DMS114 treated with DMSO at 0.1 percent for 48 hours (cell line): ENCODE measurements at regions not wholly inside any gene's neighbourhood (a gene's known extent, or its start where the extent isn't known, plus 50 kb on each side); places are given as distances from the start of the nearest gene placed in this dataset.
A peak's percentile ranks its signal among the peaks of the same experiment; 100 is the strongest.

Experiments used
- DNase-seq: peaks from one replicate; lab custom pipeline; 2025; ENCODE audit not compliant: unreplicated experiment; lab: John Stamatoyannopoulos, UW

GRCh38 chr6:166106076-166106686, 61.5 kb downstream of the TBXT start:
- DNase-seq = peak; percentile 41

DNA sequence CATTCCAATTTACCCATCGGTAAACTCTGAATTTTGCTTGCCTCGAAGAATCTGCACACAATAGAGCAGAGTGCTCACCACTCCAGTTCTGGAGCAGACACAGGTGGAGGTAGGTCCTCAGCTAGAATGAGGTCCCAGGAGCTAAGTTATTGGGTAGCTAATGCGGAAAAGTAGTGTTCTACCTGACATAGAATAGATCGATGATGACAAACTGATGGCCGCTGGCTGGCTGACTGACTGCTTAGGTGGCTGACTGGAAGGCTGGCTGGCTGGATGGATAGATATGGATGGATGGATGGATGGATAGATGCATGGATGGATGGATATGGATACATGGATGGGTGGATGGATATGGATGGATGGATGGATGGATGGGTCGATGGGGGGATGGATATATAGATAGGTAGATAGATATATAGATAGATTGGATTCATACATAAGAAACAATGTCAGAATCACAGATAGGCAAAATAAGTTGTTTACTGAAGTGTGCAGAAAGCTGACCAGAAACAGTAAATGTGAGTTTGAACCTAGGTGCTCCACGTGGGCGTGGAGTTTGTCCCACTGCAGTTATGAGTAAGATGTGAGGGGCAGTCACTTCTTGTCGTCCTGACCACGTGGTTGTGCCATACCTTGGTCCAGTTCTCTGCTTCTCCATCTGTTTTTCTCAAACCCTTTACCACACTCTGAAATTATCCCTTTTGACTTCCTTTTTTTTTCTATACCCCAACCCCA, 62.1 kb downstream of the TBXT start:
- no peak for DNase-seq

GRCh38 chr6:166104872-166105271, 62.8 kb downstream of the TBXT start:
- DNase-seq = no peak

- no peak for DNase-seq
Measured at GRCh38 chr6:166104107-166104506, 63.5 kb downstream of the TBXT start.

DNA sequence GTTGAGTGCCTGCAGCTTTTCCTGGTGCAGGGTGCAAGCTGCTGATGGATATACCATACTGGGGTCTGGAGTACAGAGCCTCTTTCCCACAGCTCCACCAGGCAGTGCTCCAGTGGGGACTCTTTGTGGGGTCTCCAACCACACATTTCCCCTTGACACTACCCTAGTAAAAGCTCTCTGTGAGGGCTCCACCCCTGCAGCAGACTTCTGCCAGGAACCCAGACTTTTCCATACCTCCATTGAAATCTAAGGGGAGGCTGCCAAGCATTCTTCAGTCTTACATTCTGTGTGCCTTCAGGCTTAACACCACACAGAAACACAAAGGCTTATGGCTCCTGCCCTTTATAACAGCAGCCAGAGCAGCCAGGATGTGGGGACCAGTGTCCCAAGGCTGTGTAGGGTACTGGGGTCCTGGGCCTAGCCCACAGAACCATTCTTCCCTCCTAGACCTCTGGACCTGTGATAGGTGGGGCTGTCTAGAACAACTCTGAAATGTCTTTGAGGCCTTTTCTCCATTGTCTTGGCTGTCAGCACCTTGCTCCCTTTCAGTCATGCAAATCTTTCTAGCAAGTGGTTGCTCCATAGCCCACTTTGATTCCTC, 65.7 kb downstream of the TBXT start:
- no peak for DNase-seq

GRCh38 chr6:166097914-166098522, 69.6 kb downstream of the TBXT start:
- peak; percentile 48 for DNase-seq

- DNase-seq = no peak
Measured at GRCh38 chr6:166087852-166088251, 79.8 kb downstream of the TBXT start.

DNA sequence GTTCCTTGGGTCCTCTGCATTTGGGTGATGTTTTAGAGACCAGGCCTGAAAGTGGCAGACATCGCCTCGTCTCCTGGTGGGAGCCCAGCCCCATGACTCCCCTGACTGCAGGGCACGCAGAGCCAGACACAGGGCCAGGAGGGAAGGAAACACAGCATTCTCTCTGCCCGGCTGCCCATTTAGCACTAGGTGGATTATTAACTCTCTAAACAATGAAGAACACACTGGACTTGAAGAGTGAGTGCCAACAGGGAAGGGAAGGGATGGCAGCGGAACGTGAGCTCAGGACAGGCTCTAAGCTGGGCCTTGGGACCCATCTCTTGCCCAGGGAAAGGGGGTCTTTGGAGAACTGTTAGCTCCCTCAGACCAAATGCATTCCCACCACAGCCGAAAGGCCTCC, 80.4 kb downstream of the TBXT start:
- DNase-seq = no peak

DNA sequence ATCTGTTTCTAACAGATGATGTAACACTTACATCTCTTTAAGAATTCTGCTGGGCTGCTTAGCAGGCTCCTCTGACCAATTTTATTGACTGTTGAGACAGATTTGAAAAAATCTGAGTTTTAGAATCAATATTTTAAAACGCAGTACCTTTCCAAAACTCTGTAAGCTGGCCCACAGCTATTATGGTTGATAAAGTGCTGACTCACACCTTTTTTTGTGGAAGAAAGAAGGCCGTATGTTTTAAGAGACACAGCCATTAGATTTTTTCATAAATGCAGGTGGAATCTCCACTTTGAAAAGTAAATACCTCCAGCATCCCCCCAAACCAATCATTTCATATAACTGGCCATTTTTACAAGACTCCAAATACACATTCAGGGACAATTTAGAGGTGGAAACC, 82.2 kb downstream of the TBXT start:
- no peak for DNase-seq

DNA sequence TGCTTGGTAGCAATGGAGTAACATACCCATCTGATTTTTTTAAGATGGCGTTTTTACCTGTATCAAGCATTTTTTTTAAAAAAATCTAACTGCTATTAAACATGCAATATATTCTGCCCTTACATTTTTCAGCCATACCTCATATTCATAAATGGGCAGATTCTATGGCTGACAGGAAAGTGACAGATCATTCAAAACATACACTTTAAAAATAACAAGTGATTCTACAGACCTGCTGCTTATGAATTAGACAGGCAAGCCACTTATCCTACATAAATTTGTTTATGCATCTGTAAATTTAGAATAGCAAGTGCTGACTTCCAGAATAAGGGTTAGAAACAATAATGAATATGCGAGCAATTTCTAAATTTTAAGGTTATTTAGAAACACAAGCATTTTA, 82.7 kb downstream of the TBXT start:
- no peak for DNase-seq

- no peak for DNase-seq
Measured at GRCh38 chr6:166079841-166080240, 87.8 kb downstream of the TBXT start.

GRCh38 chr6:166078294-166078693, 89.4 kb downstream of the TBXT start:
- DNase-seq = no peak

DNA sequence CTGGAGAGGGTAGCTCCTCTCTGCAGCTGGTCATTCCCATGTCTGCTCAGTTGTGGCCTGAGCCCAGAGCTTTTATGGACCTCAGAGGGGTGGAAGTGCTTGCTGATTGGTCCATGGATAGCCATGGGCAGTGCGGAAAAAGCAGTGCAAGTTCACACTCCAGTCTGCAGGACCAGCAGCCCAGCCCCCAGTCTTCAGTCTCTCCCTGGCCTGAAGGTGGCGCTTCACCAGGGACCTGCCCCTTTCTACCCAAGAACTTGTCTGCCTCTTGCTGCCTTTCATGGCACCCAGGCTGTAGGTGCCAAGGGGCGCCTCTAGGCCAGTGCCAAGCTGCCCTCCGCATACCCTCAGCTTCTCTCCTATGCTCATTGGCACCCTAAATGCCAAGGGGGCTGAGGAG, 91.0 kb downstream of the TBXT start:
- DNase-seq = no peak

DNA sequence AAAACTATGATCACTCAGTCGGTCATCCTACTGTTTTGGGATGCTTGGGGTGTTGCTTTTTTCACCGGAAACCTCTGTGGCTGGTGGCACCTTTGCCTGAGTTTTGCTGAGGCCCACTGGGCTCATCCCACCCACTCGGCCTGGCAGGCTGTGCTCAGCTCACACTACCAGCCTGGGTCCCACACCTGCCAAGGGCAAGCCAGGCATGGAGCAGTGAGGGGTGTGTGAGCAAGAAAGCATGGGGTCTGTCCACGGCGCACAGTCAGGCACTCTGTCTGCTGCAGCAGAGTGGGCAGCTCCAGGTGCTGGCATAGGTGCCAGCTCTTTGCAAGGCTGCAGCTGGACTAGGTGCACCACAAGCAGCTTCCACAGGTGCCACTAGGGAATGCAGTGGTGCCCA, 91.7 kb downstream of the TBXT start:
- no peak for DNase-seq

DNA sequence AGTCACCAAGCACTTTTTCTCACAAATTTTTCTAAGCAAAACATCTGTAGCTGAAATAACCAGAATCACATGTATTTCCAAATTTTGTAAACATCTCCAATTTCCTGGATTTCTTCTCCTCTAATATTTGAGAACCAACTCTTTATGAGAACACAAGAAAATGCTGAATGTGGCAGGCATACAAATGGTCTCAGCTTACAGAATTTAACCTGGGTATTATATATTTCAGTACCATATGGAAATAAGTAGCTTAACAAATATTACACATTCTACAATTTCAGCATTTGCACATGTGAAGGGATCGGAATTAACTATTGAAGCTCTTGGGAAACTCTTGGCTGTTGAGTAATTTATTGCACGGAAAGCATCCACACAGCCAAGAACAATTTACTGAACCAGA, 92.5 kb downstream of the TBXT start:
- no peak for DNase-seq

GRCh38 chr6:166073082-166073481, 94.6 kb downstream of the TBXT start:
- no peak for DNase-seq

DNA sequence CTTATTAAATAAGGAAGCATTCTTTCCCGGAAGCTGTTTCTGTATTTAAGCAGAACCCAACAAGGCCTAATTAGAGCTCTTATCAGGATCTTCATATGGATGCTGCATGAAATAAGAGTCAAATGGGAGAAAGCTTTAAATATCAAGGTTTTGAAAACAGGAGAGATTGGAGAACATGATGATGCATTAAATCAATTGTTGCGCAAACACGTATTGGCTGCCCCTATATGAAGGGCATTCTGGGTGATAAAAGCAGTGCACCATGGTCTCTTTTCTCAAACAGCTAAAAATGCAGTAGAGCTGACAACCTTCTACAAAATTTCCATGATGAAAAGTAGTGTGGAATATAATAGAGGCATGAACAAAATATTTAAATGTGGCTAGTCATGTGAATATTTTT, 98.9 kb downstream of the TBXT start:
- no peak for DNase-seq

DNA sequence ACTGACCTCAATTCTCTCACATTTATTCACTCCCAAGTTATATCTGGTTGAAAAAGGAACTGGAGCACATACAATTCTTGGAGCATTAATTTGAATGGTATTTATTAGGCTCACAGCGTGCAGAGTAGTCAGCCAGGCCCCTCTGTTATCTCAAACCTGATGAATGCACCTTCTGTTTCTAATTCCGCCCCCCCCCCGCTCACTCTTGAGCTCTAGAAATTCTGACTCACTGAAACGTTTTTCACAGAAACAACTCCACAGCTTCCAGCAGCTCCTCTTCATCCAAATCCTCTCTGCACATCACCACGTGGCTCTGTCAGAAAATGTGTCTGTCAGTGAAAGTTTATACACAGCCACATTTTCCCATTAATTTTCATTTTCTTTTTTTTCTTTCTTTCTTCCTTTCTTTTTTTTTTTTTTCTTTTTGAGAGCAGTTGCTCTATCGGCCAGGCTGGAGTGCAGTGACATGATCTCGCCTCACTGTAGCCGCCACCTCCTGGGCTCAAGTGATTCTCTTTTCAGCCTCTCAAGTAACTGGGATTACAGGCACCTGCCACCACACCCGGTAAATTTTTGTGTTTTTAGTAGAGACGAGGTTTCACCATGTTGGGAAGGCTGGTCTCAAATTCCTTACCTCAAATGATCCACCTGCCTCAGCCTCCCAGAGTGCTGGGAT, 109.4 kb downstream of the TBXT start:
- DNase-seq = no peak

DNA sequence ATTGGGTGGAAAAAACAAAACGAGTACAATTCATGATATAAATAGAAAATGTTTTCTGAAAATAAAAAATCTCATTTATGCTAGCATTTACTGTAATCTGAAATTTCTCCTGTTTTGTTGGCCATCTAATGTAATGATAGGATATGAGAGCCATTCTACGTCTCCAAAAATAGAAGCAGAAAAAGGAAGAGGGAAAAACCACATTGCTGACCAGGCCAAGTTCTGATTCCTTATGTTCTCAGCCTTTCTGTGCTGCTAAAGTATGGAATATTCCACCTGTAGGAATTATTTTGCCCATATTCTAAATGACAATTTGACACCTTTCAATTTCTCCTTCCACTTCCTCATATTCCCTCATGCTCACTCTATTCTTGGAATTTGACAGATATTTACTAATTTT, 110.2 kb downstream of the TBXT start:
- no peak for DNase-seq

- DNase-seq = no peak
Measured at GRCh38 chr6:166056637-166057036, 111.0 kb downstream of the TBXT start.

DNA sequence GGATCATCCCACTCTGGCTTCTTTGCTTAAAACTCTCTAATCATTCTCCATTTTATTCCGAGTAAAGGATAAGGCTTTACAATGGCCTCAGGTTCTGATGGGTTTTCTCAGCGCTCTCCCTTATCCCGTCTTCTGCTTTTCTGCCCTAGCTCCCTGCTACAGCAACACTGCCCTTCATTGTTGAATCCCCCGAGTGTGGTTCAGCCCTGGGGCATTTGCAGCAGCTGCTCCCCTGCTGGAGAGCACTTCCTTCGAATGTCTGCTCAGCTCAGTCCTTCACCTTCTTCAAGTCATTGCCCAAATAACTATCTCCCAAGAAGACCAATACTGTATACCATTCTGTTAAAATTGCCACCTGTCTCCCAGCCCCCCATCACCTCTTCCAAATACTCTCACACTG, 111.8 kb downstream of the TBXT start:
- DNase-seq = no peak

DNA sequence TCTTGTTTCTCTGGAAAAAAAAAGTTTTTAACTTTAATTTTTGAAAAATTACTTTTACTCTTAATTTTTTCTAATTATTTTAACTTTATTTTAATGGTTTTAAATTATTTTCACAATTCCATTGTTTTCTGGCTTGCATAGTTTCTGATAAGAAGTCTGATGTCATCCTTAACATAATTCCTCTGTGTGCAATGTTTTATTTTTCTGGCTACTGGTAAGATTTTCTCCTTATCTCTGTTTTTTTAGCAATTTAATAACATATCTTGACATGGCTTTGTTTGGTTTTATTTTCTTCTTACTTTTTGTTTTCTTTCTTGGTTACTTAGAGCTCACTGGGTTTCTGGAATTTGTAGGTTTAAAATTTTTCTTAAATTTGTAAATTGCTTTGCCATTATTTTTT, 114.8 kb downstream of the TBXT start:
- no peak for DNase-seq
